ENCODE measurements at regions not wholly inside any gene's neighbourhood (a gene's known extent, or its start where the extent isn't known, plus 50 kb on each side); places are given as distances from the start of the nearest gene placed in this dataset.

- TF ChIP-seq, protein P1, sequence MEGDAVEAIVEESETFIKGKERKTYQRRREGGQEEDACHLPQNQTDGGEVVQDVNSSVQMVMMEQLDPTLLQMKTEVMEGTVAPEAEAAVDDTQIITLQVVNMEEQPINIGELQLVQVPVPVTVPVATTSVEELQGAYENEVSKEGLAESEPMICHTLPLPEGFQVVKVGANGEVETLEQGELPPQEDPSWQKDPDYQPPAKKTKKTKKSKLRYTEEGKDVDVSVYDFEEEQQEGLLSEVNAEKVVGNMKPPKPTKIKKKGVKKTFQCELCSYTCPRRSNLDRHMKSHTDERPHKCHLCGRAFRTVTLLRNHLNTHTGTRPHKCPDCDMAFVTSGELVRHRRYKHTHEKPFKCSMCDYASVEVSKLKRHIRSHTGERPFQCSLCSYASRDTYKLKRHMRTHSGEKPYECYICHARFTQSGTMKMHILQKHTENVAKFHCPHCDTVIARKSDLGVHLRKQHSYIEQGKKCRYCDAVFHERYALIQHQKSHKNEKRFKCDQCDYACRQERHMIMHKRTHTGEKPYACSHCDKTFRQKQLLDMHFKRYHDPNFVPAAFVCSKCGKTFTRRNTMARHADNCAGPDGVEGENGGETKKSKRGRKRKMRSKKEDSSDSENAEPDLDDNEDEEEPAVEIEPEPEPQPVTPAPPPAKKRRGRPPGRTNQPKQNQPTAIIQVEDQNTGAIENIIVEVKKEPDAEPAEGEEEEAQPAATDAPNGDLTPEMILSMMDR (conservative IDR thresholded peaks at IDR 0.05; ENCODE audit: low read depth, low read length): no peak
- H3K4me3 ChIP-seq (ENCODE audit: low read depth, low read length): no peak overlapping the region
- peak; percentile 75 for DNase-seq (ENCODE audit: low read depth)
Measured at GRCh38 chr20:1761116-1761515, 103.5 kb upstream of the SIRPG start.

DNA sequence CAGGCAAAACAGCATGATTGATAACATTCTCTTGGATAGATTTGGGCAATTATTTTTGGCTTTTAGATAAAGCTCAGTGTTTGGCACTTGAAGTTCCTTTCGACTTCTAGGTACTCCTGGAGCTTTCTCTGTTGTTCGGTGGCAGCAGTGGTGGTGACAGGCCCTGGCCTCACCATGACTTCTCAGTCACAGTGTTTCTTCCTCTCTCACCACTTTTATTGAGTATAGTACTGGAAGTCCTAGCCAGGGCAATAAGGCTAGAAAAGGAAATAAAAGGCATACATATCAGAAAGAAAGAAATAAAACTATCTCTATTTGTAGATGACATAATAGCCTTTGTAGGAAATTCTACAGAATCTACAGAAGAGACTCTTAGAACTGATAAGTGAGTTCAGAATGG is 101.2 kb upstream of the SIRPG start:
- no peak for DNase-seq (ENCODE audit: low read depth)
- TF ChIP-seq, protein P1 (conservative IDR thresholded peaks at IDR 0.05; ENCODE audit: low read depth, low read length): no peak
- no peak overlapping the region for H3K4me3 ChIP-seq (ENCODE audit: low read depth, low read length)

DNA sequence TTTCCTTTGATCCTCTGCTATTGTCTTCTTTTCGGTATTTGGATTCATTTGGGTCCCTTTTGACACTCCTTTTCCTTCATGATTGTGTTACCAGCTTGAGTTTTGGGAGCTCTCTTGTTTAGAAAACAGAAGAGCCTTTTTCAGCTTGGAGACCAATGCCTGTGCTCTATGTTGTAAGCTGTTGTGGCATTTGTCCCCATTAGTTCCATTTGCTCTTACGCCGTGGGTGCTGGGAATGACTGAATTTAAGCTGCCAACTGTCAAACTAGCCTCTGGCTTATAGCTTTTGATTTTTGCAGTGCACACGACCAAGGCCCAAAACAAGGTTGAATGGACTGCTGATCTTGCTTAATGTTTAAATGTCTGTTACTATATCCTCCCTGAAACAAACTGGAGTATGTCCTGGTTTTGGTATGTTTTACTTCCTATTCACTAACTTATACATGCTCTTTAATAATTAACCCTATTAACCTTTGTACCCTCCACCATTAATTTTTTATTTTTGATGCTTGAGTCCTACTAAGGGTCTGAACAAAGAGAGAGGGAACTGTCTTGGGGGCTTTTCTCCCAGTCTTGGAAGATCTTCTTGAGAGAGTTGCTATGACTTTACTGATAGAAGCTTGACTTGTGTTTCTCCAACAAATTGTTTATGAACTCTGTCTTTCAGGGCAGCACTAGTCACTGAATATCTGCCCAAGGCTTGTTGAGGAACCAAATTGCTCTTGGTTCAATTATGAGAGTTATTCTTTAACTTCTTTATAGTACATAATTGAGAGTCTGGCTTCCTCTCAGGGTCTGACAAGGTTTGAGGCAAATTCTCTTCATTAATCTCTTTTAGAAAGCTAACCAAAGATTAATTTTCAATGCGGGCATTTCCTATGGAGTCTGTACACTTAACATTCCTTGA is 100.3 kb upstream of the SIRPG start:
- H3K4me3 ChIP-seq (ENCODE audit: low read depth, low read length): no peak overlapping the region
- TF ChIP-seq, protein P1 (conservative IDR thresholded peaks at IDR 0.05; ENCODE audit: low read depth, low read length): no peak

GRCh38 chr20:1757072-1757471 is 99.5 kb upstream of the SIRPG start:
- no peak overlapping the region for H3K4me3 ChIP-seq (ENCODE audit: low read depth, low read length)
- TF ChIP-seq, protein P1 (conservative IDR thresholded peaks at IDR 0.05; ENCODE audit: low read depth, low read length): no peak
- no peak for DNase-seq (ENCODE audit: low read depth)

More for the DNA sequence above, 100.3 kb upstream of the SIRPG start:
- no peak for DNase-seq (ENCODE audit: low read depth)

GRCh38 chr20:1754749-1755148 is 97.2 kb upstream of the SIRPG start:
- DNase-seq (ENCODE audit: low read depth): no peak
- TF ChIP-seq, protein P1 (conservative IDR thresholded peaks at IDR 0.05; ENCODE audit: low read depth, low read length): no peak
- H3K4me3 ChIP-seq (ENCODE audit: low read depth, low read length): no peak overlapping the region

GRCh38 chr20:1754306-1754705 is 96.7 kb upstream of the SIRPG start:
- DNase-seq (ENCODE audit: low read depth): no peak
- TF ChIP-seq, protein P1 (conservative IDR thresholded peaks at IDR 0.05; ENCODE audit: low read depth, low read length): no peak
- H3K4me3 ChIP-seq (ENCODE audit: low read depth, low read length): no peak overlapping the region

- H3K4me3 ChIP-seq (ENCODE audit: low read depth, low read length): no peak overlapping the region
- DNase-seq (ENCODE audit: low read depth): no peak
- TF ChIP-seq, protein P1 (conservative IDR thresholded peaks at IDR 0.05; ENCODE audit: low read depth, low read length): no peak
Measured at GRCh38 chr20:1752045-1752444, 94.5 kb upstream of the SIRPG start.
